HG03520 (cell line): ENCODE measurements at regions not wholly inside any gene's neighbourhood (a gene's known extent, or its start where the extent isn't known, plus 50 kb on each side); places are given as distances from the start of the nearest gene placed in this dataset.
"Not testable (repeated sequence)": the region's sequence is repeated elsewhere in the genome, so short reads cannot be mapped to it uniquely, and the experiment has no call there.

ENCODE experiments used
- ATAC-seq: cut with Tn5 transposase; IDR thresholded peaks from one replicate; pipeline ENCODE4 v1.9.1; 2021; ENCODE audit warnings: mild to moderate bottlenecking, moderate library complexity; ENCODE audit not compliant: unreplicated experiment

GRCh38 chr18:28768791-28769768 is 592.1 kb upstream of the CDH2 start:
- no peak for ATAC-seq

- no peak for ATAC-seq
Measured at GRCh38 chr18:28767727-28768211, 590.8 kb upstream of the CDH2 start.

- ATAC-seq: no peak
Measured at GRCh38 chr18:28767201-28767600, 590.3 kb upstream of the CDH2 start.

- no peak for ATAC-seq
Measured at GRCh38 chr18:28766721-28767120, 589.8 kb upstream of the CDH2 start.

- ATAC-seq: no peak
Measured at GRCh38 chr18:28766027-28766426, 589.1 kb upstream of the CDH2 start.

GRCh38 chr18:28760299-28760698 is 583.4 kb upstream of the CDH2 start:
- ATAC-seq: no peak

- ATAC-seq: no peak
Measured at GRCh38 chr18:28757466-28758008, 580.6 kb upstream of the CDH2 start.

GRCh38 chr18:28743115-28743514 is 566.2 kb upstream of the CDH2 start:
- no peak for ATAC-seq

- no peak for ATAC-seq
Measured at GRCh38 chr18:28740575-28740974, 563.6 kb upstream of the CDH2 start.

GRCh38 chr18:28736951-28737350 is 560.0 kb upstream of the CDH2 start:
- ATAC-seq: no peak

GRCh38 chr18:28736223-28736622 is 559.3 kb upstream of the CDH2 start:
- no peak for ATAC-seq

GRCh38 chr18:28735731-28736130 is 558.8 kb upstream of the CDH2 start:
- no peak for ATAC-seq

GRCh38 chr18:28729321-28729720 is 552.4 kb upstream of the CDH2 start:
- no peak for ATAC-seq

- no peak for ATAC-seq
Measured at GRCh38 chr18:28728891-28729290, 552.0 kb upstream of the CDH2 start.

GRCh38 chr18:28727189-28727588 is 550.3 kb upstream of the CDH2 start:
- ATAC-seq: not testable (repeated sequence)

- ATAC-seq: no peak
Measured at GRCh38 chr18:28725876-28726275, 548.9 kb upstream of the CDH2 start.

- ATAC-seq: no peak
Measured at GRCh38 chr18:28723506-28723905, 546.6 kb upstream of the CDH2 start.

GRCh38 chr18:28718696-28719095 is 541.8 kb upstream of the CDH2 start:
- no peak for ATAC-seq

- no peak for ATAC-seq
Measured at GRCh38 chr18:28716338-28716737, 539.4 kb upstream of the CDH2 start.

- no peak for ATAC-seq
Measured at GRCh38 chr18:28715206-28715605, 538.3 kb upstream of the CDH2 start.

- no peak for ATAC-seq
Measured at GRCh38 chr18:28714498-28714897, 537.6 kb upstream of the CDH2 start.

- ATAC-seq: no peak
Measured at GRCh38 chr18:28712796-28713425, 536.0 kb upstream of the CDH2 start.
